ENCODE measurements at regions not wholly inside any gene's neighbourhood (a gene's known extent, or its start where the extent isn't known, plus 50 kb on each side); places are given as distances from the start of the nearest gene placed in this dataset.

GRCh38 chrX:10039821-10040793 lies 72.9 kb downstream of the CLDN34 start:
- intact Hi-C loops (cut with micrococcal nuclease; ENCODE audit: unreplicated experiment), result no loop called here
- ChIA-PET SMC1A (ENCODE audit: uncharacterized antibody, unreplicated experiment) (interaction anchor here (0.5 to 1.4 kb wide), 3 partner anchors 8 to 81 kb away, joined by 3 read pairs; no protein-coding TSS in a partner anchor), CTCF (interaction anchor here (0.9 to 3.7 kb wide), 3 partner anchors 13 to 79 kb away, joined by 3 to 18 read pairs (median 4); no protein-coding TSS in a partner anchor), POLR2A (interaction anchor here (1.1 kb wide), 1 partner anchor 9 kb away, joined by 3 read pairs; no protein-coding TSS in a partner anchor), RAD21 (ENCODE audit: unreplicated experiment) (interaction anchor here (1.4 kb wide), 1 partner anchor 59 kb away, joined by 4 read pairs; no protein-coding TSS in a partner anchor)
- H3K79me2 ChIP-seq (ENCODE audit: control insufficient read depth, insufficient read depth, low read length), result no peaks in the 10 kb centered on the region
- no peak overlapping the region for H3K4me2 ChIP-seq (ENCODE audit: control insufficient read depth, insufficient read depth)
- WGBS (ENCODE audit: insufficient coverage, insufficient replicate concordance, low lambda C conversion rate, missing lambda C conversion rate), result 24% methylated on average over 12 of the region's 12 CpGs
- no peak overlapping the region for H2AFZ ChIP-seq (ENCODE audit: control insufficient read depth, low read depth, low read length)
- FAIRE-seq, result no peak
- H4K20me1 ChIP-seq (ENCODE audit: control insufficient read depth, insufficient read depth), result no peaks in the 10 kb centered on the region
- H3K9me3 ChIP-seq (replicated peaks; ENCODE audit: control insufficient read depth, insufficient read depth, low read length), result no peaks in the 10 kb centered on the region
- no TSS peak for BruUV-seq (replicated peaks)
- ATAC-seq, result no peak
- H3K4me3 ChIP-seq, result no peak overlapping the region
- H3K9ac ChIP-seq (ENCODE audit: control insufficient read depth, insufficient read depth, low read length), result no peak overlapping the region
- H3K4me1 ChIP-seq (ENCODE audit: control insufficient read depth, insufficient read depth, low read length), result no peaks in the 10 kb centered on the region
- H3K27ac ChIP-seq (ENCODE audit: control insufficient read depth, insufficient read depth), result no peak overlapping the region
- in situ Hi-C loops (cut with MboI), result no loop called here
- H3K36me3 ChIP-seq (ENCODE audit: control insufficient read depth in 2 of 2, insufficient read depth in 2 of 2, low read length in 1 of 2), result no peaks in the 10 kb centered on the region
- DNase-seq (ENCODE audit: low read depth, low spot score), result no peak
- no peaks in the 10 kb centered on the region; a peak in 1 of 4 replicates for H3K27me3 ChIP-seq (replicated peaks in 1 of 2; ENCODE audit: control insufficient read depth in 2 of 2, insufficient read depth in 2 of 2, low read length in 1 of 2)
- TF ChIP-seq ETV6 (conservative IDR thresholded peaks at IDR 0.05 in 1 of 2, IDR thresholded peaks at IDR 0.05 in 1 of 2; ENCODE audit: borderline replicate concordance in 1 of 2, low read depth in 1 of 2), result no peak
- no peak for TF ChIP-seq ZSCAN29 (IDR thresholded peaks at IDR 0.05)
- no peak for TF ChIP-seq BHLHE40 (IDR thresholded peaks at IDR 0.05; ENCODE audit: borderline replicate concordance in 1 of 2, low read depth in 2 of 2, low read length in 1 of 2)
- TF ChIP-seq SRF (IDR thresholded peaks at IDR 0.05; ENCODE audit: low read depth in 2 of 2, low read length in 2 of 2), result no peak
- no peak for TF ChIP-seq EP300 (IDR thresholded peaks at IDR 0.05; ENCODE audit: borderline replicate concordance in 1 of 2, control insufficient read depth in 1 of 2, low read depth in 2 of 2, low read length in 2 of 2)
- TF ChIP-seq ZNF274 (IDR thresholded peaks at IDR 0.05; ENCODE audit: insufficient read depth, insufficient read length), result no peak
- TF ChIP-seq RELA (IDR thresholded peaks at IDR 0.05; ENCODE audit: borderline replicate concordance, partially characterized antibody), result no peak
- no peak for TF ChIP-seq PBX3 (IDR thresholded peaks at IDR 0.05; ENCODE audit: insufficient replicate concordance, low read depth, low read length)
- no peak for TF ChIP-seq NR2C2 (IDR thresholded peaks at IDR 0.05; ENCODE audit: borderline replicate concordance, control insufficient read depth, insufficient read length, low read depth)

Data from GM12878 (cell line).